GM12874 (cell line): ENCODE measurements at regions not wholly inside any gene's neighbourhood (a gene's known extent, or its start where the extent isn't known, plus 50 kb on each side); places are given as distances from the start of the nearest gene placed in this dataset.

Source experiments
- CTCF ChIP-seq: IDR thresholded peaks from 2 replicates; pipeline ENCODE4 v1.5.1; 2011; ENCODE audit warnings: low read depth, mild to moderate bottlenecking, control low read depth, low read length, moderate library complexity; ENCODE audit not compliant: insufficient read depth

- TF ChIP-seq CTCF, result no peak
These were observed 103.7 kb upstream of the SELENOP start for GRCh38 chr5:42915306-42915866.

- peak; percentile 33; the same call in 1 of the 2 replicates for TF ChIP-seq CTCF
These were observed 100.6 kb upstream of the SELENOP start for GRCh38 chr5:42912184-42912798.

- TF ChIP-seq CTCF, result peak; percentile 89
These were observed 97.1 kb upstream of the SELENOP start for GRCh38 chr5:42908509-42909488.

- no peak for TF ChIP-seq CTCF
These were observed 96.4 kb upstream of the SELENOP start for GRCh38 chr5:42908086-42908485.

- no peak for TF ChIP-seq CTCF
These were observed 94.1 kb upstream of the SELENOP start for GRCh38 chr5:42905827-42906226.

- TF ChIP-seq CTCF, result no peak
These were observed 89.0 kb upstream of the SELENOP start for GRCh38 chr5:42900734-42901133.

GRCh38 chr5:42898760-42899159 lies 87.1 kb upstream of the SELENOP start:
- no peak for TF ChIP-seq CTCF
